Caco-2 (cell line): ENCODE measurements at regions not wholly inside any gene's neighbourhood (a gene's known extent, or its start where the extent isn't known, plus 50 kb on each side); places are given as distances from the start of the nearest gene placed in this dataset.

Experiments
- BruUV-seq: library from RNA; stranded (reverse); fragments of 400-500 nt; replicated peaks from 2 replicates; lab custom pipeline; 2021; lab: Mats Ljungman, UMichigan
- CTCF ChIA-PET: fragments of 300-600 bp; sonication (Branson Sonifier 250); formaldehyde crosslinking; loops from one replicate; lab custom pipeline; 2022; ENCODE audit warnings: antibody characterized with exemption; lab: Charles Lee
- POLR2A ChIA-PET: fragments of 300-600 bp; sonication (Branson Sonifier 250); formaldehyde crosslinking; loops from one replicate; lab custom pipeline; 2022; ENCODE audit warnings: antibody characterized with exemption; lab: Charles Lee
- DNase-seq, 2 experiments: peaks; one replicate each; pipeline versions ENCODE4 v3.0.0 to v3.0.0-alpha.2; 2020 to 2022
- H3K27me3 ChIP-seq: replicated peaks from 2 replicates; pipeline ENCODE4 v1.6.0; 2011; ENCODE audit warnings: low read length; ENCODE audit not compliant: control insufficient read depth, insufficient read depth
- H3K36me3 ChIP-seq: 2 replicates; pipeline ENCODE4 v1.5.1; 2011; ENCODE audit warnings: low read length; ENCODE audit not compliant: control insufficient read depth, insufficient read depth
- H3K4me1 ChIP-seq: fragments of 250-450 bp; sonication (Bioruptor Pico); 2 replicates; pipeline ENCODE4 v1.5.1; 2020; ENCODE audit warnings: mild to moderate bottlenecking
- H3K4me3 ChIP-seq: 2 replicates; pipeline ENCODE4 v1.5.1; 2011; ENCODE audit warnings: low read depth, mild to moderate bottlenecking, control low read depth, low read length
- H3K9me3 ChIP-seq: fragments of 250-450 bp; sonication (Bioruptor Pico); 2 replicates; pipeline ENCODE4 v1.5.1; 2020; ENCODE audit warnings: mild to moderate bottlenecking, moderate library complexity
- H3K27ac Mint-ChIP-seq: one replicate; pipeline ENCODE4 v1.8.0; 2022; ENCODE audit warnings: mixed read lengths; ENCODE audit not compliant: unreplicated experiment
- H3K27me3 Mint-ChIP-seq: one replicate; pipeline ENCODE4 v1.8.0; 2022; ENCODE audit warnings: mixed read lengths; ENCODE audit not compliant: insufficient read depth, unreplicated experiment
- H3K36me3 Mint-ChIP-seq: one replicate; pipeline ENCODE4 v1.8.0; 2022; ENCODE audit warnings: mild to moderate bottlenecking, mixed read lengths; ENCODE audit not compliant: insufficient read depth, unreplicated experiment
- H3K4me1 Mint-ChIP-seq: one replicate; pipeline ENCODE4 v1.8.0; 2022; ENCODE audit warnings: low read depth, mixed read lengths; ENCODE audit not compliant: unreplicated experiment
- H3K4me3 Mint-ChIP-seq: one replicate; pipeline ENCODE4 v1.8.0; 2022; ENCODE audit warnings: mild to moderate bottlenecking, moderate library complexity, mixed read lengths; ENCODE audit not compliant: unreplicated experiment
- H3K9me3 Mint-ChIP-seq: one replicate; pipeline ENCODE4 v1.8.0; 2022; ENCODE audit warnings: mixed read lengths; ENCODE audit not compliant: unreplicated experiment
- intact Hi-C: fragments of 100-400 bp; cut with micrococcal nuclease; formaldehyde crosslinking; loops from one replicate; pipeline ENCODE4 v1.10.0; 2022; ENCODE audit not compliant: unreplicated experiment
- TF ChIP-seq, protein P1 (sequence below), 2 experiments: fragments of 200-600 bp in 1 of 2; IDR thresholded peaks; 1 replicate in 1 of 2; 2 replicates in 1 of 2; pipeline versions ENCODE4 v1.5.1 to v1.8.0; 2011 to 2022; ENCODE audit warnings: antibody characterized with exemption in 1 of 2, control low read depth in 1 of 2, inconsistent platforms in 1 of 2, low read depth in 1 of 2, low read length in 1 of 2, mild to moderate bottlenecking in 1 of 2, moderate library complexity in 1 of 2; ENCODE audit not compliant: insufficient read depth in 1 of 2, severe bottlenecking in 1 of 2, unreplicated experiment in 1 of 2

DNA sequence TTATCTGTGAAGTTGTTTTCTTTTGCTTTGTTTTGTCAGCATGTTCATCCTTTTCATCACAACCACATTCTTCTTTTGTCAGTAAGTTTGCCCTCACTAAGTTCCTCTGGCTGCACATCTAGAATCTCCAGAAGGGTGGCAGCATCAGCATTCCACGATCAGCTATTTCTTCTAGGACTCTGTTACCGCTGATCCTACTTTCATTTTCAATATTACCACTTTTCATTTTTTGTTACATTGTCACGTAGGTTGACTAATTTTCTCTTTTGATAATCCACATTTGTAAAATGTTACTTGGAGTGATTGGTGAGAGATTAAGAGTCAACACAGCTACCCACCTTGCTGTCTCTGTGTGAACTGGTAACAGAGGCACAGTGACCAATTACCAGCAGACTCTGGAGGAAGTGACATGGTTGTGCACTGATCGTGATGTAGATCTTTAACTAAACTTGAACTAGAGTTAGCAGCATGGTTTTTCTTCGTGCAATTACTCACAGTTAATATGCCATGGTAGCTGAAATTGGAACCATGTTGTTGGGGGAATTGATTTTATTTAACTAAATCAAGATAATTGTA, 307.9 kb upstream of the SLC35B3 start:
- Mint-ChIP-seq H3K27me3 (no peaks in the 10 kb centered on the region), H3K27ac (no peak overlapping the region), H3K9me3 (peaks cover 18% of the 10 kb centered on the region), H3K36me3 (peaks cover 6% of the 10 kb centered on the region), H3K4me1 (no peaks in the 10 kb centered on the region), H3K4me3 (no peak overlapping the region)
- no TSS peak for BruUV-seq
- TF ChIP-seq, protein P1, sequence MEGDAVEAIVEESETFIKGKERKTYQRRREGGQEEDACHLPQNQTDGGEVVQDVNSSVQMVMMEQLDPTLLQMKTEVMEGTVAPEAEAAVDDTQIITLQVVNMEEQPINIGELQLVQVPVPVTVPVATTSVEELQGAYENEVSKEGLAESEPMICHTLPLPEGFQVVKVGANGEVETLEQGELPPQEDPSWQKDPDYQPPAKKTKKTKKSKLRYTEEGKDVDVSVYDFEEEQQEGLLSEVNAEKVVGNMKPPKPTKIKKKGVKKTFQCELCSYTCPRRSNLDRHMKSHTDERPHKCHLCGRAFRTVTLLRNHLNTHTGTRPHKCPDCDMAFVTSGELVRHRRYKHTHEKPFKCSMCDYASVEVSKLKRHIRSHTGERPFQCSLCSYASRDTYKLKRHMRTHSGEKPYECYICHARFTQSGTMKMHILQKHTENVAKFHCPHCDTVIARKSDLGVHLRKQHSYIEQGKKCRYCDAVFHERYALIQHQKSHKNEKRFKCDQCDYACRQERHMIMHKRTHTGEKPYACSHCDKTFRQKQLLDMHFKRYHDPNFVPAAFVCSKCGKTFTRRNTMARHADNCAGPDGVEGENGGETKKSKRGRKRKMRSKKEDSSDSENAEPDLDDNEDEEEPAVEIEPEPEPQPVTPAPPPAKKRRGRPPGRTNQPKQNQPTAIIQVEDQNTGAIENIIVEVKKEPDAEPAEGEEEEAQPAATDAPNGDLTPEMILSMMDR (IDR thresholded peaks at IDR 0.05; ENCODE audit: insufficient read depth in 1 of 2, low read depth in 1 of 2, low read length in 1 of 2, severe bottlenecking in 1 of 2, unreplicated experiment in 1 of 2): no peak
- POLR2A ChIA-PET: interaction anchor here (0.5 kb wide), 1 partner anchor 723 kb away, joined by 5 read pairs; no protein-coding TSS in a partner anchor
- no peaks in the 10 kb centered on the region for H3K36me3 ChIP-seq
- no peaks in the 10 kb centered on the region for H3K27me3 ChIP-seq
- H3K9me3 ChIP-seq: peaks cover 8% of the 10 kb centered on the region; the same call in 1 of the 2 replicates
- intact Hi-C loops: no loop called here
- no peaks in the 10 kb centered on the region for H3K4me1 ChIP-seq
- no peak overlapping the region for H3K4me3 ChIP-seq
- no peak for DNase-seq
- CTCF ChIA-PET: no interaction called here

- Histone ChIP-seq H3K4me1 (no peaks in the 10 kb centered on the region), H3K36me3 (no peaks in the 10 kb centered on the region), H3K4me3 (no peak overlapping the region), H3K27me3 (no peaks in the 10 kb centered on the region), H3K9me3 (peaks cover 8% of the 10 kb centered on the region; the same call in 1 of the 2 replicates)
- H3K9me3 Mint-ChIP-seq: peaks cover 18% of the 10 kb centered on the region
- intact Hi-C loops: no loop called here
- no peaks in the 10 kb centered on the region for H3K4me1 Mint-ChIP-seq
- POLR2A ChIA-PET: no interaction called here
- TF ChIP-seq, protein P1 (IDR thresholded peaks at IDR 0.05; ENCODE audit: insufficient read depth in 1 of 2, low read depth in 1 of 2, low read length in 1 of 2, severe bottlenecking in 1 of 2, unreplicated experiment in 1 of 2): no peak
- CTCF ChIA-PET: no interaction called here
- no TSS peak for BruUV-seq
- no peak overlapping the region for H3K4me3 Mint-ChIP-seq
- DNase-seq: no peak
- H3K36me3 Mint-ChIP-seq: peaks cover 6% of the 10 kb centered on the region
- no peaks in the 10 kb centered on the region for H3K27me3 Mint-ChIP-seq
- no peak overlapping the region for H3K27ac Mint-ChIP-seq
Measured at GRCh38 chr6:8739454-8739853, 304.1 kb upstream of the SLC35B3 start.

DNA sequence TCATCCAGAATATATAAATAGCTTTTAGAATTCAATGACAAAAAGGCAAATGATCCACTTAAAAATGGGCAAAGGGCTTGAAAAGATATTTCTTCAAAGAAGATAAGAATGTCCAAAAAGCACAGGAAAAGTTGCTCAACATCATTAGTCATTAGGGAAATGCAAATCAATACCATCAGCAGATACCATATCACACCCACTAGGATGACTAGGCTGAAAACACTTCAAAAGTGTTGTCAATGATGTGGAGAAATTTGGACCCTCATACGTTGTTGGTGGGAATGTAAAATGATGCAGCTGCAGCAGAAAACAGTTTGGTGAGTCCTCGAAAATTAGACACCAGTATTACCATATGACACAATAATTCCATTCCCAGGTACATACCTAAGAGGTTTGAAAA, 303.6 kb upstream of the SLC35B3 start:
- H3K4me3 Mint-ChIP-seq: no peak overlapping the region
- TF ChIP-seq, protein P1 (IDR thresholded peaks at IDR 0.05; ENCODE audit: insufficient read depth in 1 of 2, low read depth in 1 of 2, low read length in 1 of 2, severe bottlenecking in 1 of 2, unreplicated experiment in 1 of 2): no peak
- CTCF ChIA-PET: no interaction called here
- H3K9me3 Mint-ChIP-seq: peaks cover 18% of the 10 kb centered on the region
- peaks cover 8% of the 10 kb centered on the region; the same call in 1 of the 2 replicates for H3K9me3 ChIP-seq
- no peak overlapping the region for H3K27ac Mint-ChIP-seq
- no peaks in the 10 kb centered on the region for H3K4me1 Mint-ChIP-seq
- no peak overlapping the region for H3K4me3 ChIP-seq
- H3K4me1 ChIP-seq: no peaks in the 10 kb centered on the region
- H3K27me3 ChIP-seq: no peaks in the 10 kb centered on the region
- no TSS peak for BruUV-seq
- intact Hi-C loops: no loop called here
- H3K27me3 Mint-ChIP-seq: no peaks in the 10 kb centered on the region
- POLR2A ChIA-PET: no interaction called here
- no peak for DNase-seq
- peaks cover 6% of the 10 kb centered on the region for H3K36me3 Mint-ChIP-seq
- H3K36me3 ChIP-seq: no peaks in the 10 kb centered on the region
